CD14-positive monocyte (primary cell): ENCODE measurements at regions not wholly inside any gene's neighbourhood (a gene's known extent, or its start where the extent isn't known, plus 50 kb on each side); places are given as distances from the start of the nearest gene placed in this dataset.

Experiments
- DNase-seq, 3 donors: peaks; one replicate each; pipeline ENCODE4 v3.0.0-alpha.2; 2011 to 2022
- H2AFZ ChIP-seq: 2 replicates; pipeline ENCODE4 v1.6.0; 2012; ENCODE audit warnings: mild to moderate bottlenecking, low read depth, low read length, inconsistent platforms; ENCODE audit not compliant: insufficient read depth, poor library complexity, severe bottlenecking
- H3K27ac ChIP-seq, 2 donors: 1 replicate in 1 of 2; 2 replicates in 1 of 2; pipeline ENCODE4 v1.5.1; 2012 to 2013; ENCODE audit warnings: low read length in 2 of 2, control low read depth in 1 of 2, inconsistent platforms in 1 of 2, low read depth in 1 of 2, mild to moderate bottlenecking in 1 of 2
- H3K27me3 ChIP-seq, 2 donors: one replicate each; pipeline versions ENCODE4 v1.6.0 to v1.6.1; 2011 to 2013; ENCODE audit warnings: low read length in 2 of 2; ENCODE audit not compliant: control insufficient read depth in 2 of 2, insufficient read depth in 2 of 2
- H3K36me3 ChIP-seq, 2 donors: replicated peaks in 1 of 2; 1 replicate in 1 of 2; 2 replicates in 1 of 2; pipeline versions ENCODE4 v1.5.1 to v1.6.1; 2012 to 2013; ENCODE audit warnings: low read length in 2 of 2, control low read depth in 1 of 2, inconsistent platforms in 1 of 2, mild to moderate bottlenecking in 1 of 2; ENCODE audit not compliant: insufficient read depth in 2 of 2, control insufficient read depth in 1 of 2
- H3K4me1 ChIP-seq, 2 donors: 1 replicate in 1 of 2; 2 replicates in 1 of 2; pipeline versions ENCODE4 v1.5.1 to v1.6.1; 2012 to 2013; ENCODE audit warnings: low read length in 2 of 2, control low read depth in 1 of 2, inconsistent platforms in 1 of 2, mild to moderate bottlenecking in 1 of 2, moderate library complexity in 1 of 2; ENCODE audit not compliant: insufficient read depth in 2 of 2, control insufficient read depth in 1 of 2
- H3K4me2 ChIP-seq: replicated peaks from 2 replicates; pipeline ENCODE3; 2012; ENCODE audit warnings: low read length, moderate library complexity, mild to moderate bottlenecking; ENCODE audit not compliant: poor library complexity, severe bottlenecking; ENCODE audit errors: extremely low read depth
- H3K4me3 ChIP-seq, 3 experiments: fragments of 200-600 bp in 1 of 3; sonication (generic) in 1 of 3; replicated peaks in 1 of 3; 1 replicate in 2 of 3; 2 replicates in 1 of 3; pipeline ENCODE4 v1.5.1; 2011 to 2013; ENCODE audit warnings: low read length in 3 of 3, mild to moderate bottlenecking in 3 of 3, control low read depth in 2 of 3, low read depth in 2 of 3, inconsistent platforms in 1 of 3, moderate library complexity in 1 of 3
- H3K79me2 ChIP-seq: 2 replicates; pipeline ENCODE4 v1.6.0; 2012; ENCODE audit warnings: mild to moderate bottlenecking, control low read depth, inconsistent platforms, low read length, moderate library complexity; ENCODE audit not compliant: insufficient read depth
- H3K9ac ChIP-seq: 2 replicates; pipeline ENCODE4 v1.6.0; 2017; ENCODE audit warnings: low read length, mild to moderate bottlenecking; ENCODE audit not compliant: insufficient read depth, poor library complexity, severe bottlenecking
- H3K9me3 ChIP-seq, 2 donors: replicated peaks in 1 of 2; 1 replicate in 1 of 2; 2 replicates in 1 of 2; pipeline versions ENCODE4 v1.5.1 to v1.6.1; 2012 to 2013; ENCODE audit warnings: low read length in 2 of 2, control low read depth in 1 of 2; ENCODE audit not compliant: control insufficient read depth in 1 of 2, insufficient read depth in 1 of 2
- H4K20me1 ChIP-seq: 2 replicates; pipeline ENCODE4 v1.6.0; 2012; ENCODE audit warnings: mild to moderate bottlenecking, low read length, control low read depth, moderate library complexity; ENCODE audit not compliant: insufficient read depth
- H3K27ac Mint-ChIP-seq, 7 donors: one replicate each; pipeline ENCODE4 v1.8.0; 2020; ENCODE audit warnings: mild to moderate bottlenecking in 7 of 7, mixed read lengths in 7 of 7, moderate library complexity in 6 of 7, inconsistent platforms in 2 of 7
- H3K27me3 Mint-ChIP-seq, 3 donors: one replicate each; pipeline ENCODE4 v1.8.0; 2021 to 2022; ENCODE audit warnings: low read depth in 3 of 3, mild to moderate bottlenecking in 3 of 3, mixed read lengths in 3 of 3, moderate library complexity in 3 of 3, inconsistent platforms in 1 of 3
- H3K36me3 Mint-ChIP-seq, 2 donors: one replicate each; pipeline ENCODE4 v1.8.0; 2020; ENCODE audit warnings: mixed read lengths in 2 of 2, inconsistent platforms in 1 of 2, mild to moderate bottlenecking in 1 of 2
- H3K4me1 Mint-ChIP-seq: one replicate; pipeline ENCODE4 v1.8.0; 2020; ENCODE audit warnings: mild to moderate bottlenecking, mixed read lengths
- H3K4me3 Mint-ChIP-seq, 2 donors: one replicate each; pipeline ENCODE4 v1.8.0; 2020; ENCODE audit warnings: mild to moderate bottlenecking in 2 of 2, mixed read lengths in 2 of 2, moderate library complexity in 1 of 2
- H3K9me3 Mint-ChIP-seq, 7 donors: one replicate each; pipeline ENCODE4 v1.8.0; 2020 to 2022; ENCODE audit warnings: mixed read lengths in 7 of 7, mild to moderate bottlenecking in 6 of 7, moderate library complexity in 6 of 7, inconsistent platforms in 2 of 7
- CTCF ChIP-seq: fragments of 200-600 bp; IDR thresholded peaks from one replicate; pipeline ENCODE4 v1.8.0; 2022; ENCODE audit warnings: antibody characterized with exemption, mild to moderate bottlenecking
- WGBS: methylation state at CpG from one replicate; pipeline ENCODE4 v1.1.5; 2013; ENCODE audit warnings: missing lambda C conversion rate; ENCODE audit not compliant: insufficient coverage; 5-methylcytosine and 5-hydroxymethylcytosine counted together
- intact Hi-C, 2 donors: fragments of 100-400 bp; cut with micrococcal nuclease; formaldehyde crosslinking; loops; one replicate each; pipeline versions ENCODE4 v1.15.0 to v1.15.1; 2023

GRCh38 chr22:49382451-49382735, 445.3 kb downstream of the BRD1 start:
- H3K4me3 Mint-ChIP-seq = no peak overlapping the region
- no peaks in the 10 kb centered on the region for H3K36me3 Mint-ChIP-seq
- H3K27me3 Mint-ChIP-seq = peaks cover 7 to 13% (median 11%) of the 10 kb centered on the region in 3 donors
- intact Hi-C loops = no loop called here
- no peak overlapping the region for H3K27ac ChIP-seq
- no peaks in the 10 kb centered on the region for H3K36me3 ChIP-seq
- no peak for TF ChIP-seq CTCF
- H3K4me1 Mint-ChIP-seq = no peaks in the 10 kb centered on the region
- no peak overlapping the region for H3K4me2 ChIP-seq
- no peak overlapping the region for H3K27ac Mint-ChIP-seq
- no peaks in the 10 kb centered on the region for H3K27me3 ChIP-seq
- no peak for DNase-seq
- H3K79me2 ChIP-seq = no peaks in the 10 kb centered on the region
- H3K9me3 Mint-ChIP-seq = peaks cover 0 to 5% (median 0%) of the 10 kb centered on the region in 7 donors
- H3K4me3 ChIP-seq = no peak overlapping the region
- H2AFZ ChIP-seq = no peak overlapping the region
- H4K20me1 ChIP-seq = no peaks in the 10 kb centered on the region
- H3K9me3 ChIP-seq = no peaks in the 10 kb centered on the region
- no peak overlapping the region for H3K9ac ChIP-seq
- 83% methylated on average over 4 of the region's 6 CpGs for WGBS
- no peaks in the 10 kb centered on the region for H3K4me1 ChIP-seq

- no peaks in the 10 kb centered on the region for H3K4me1 ChIP-seq
- intact Hi-C loops = no loop called here
- H3K9ac ChIP-seq = no peak overlapping the region
- no peaks in the 10 kb centered on the region for H3K9me3 ChIP-seq
- H3K4me2 ChIP-seq = no peak overlapping the region
- no peak overlapping the region for H3K4me3 ChIP-seq
- TF ChIP-seq CTCF = no peak
- Mint-ChIP-seq H3K27me3 (peaks cover 7 to 13% (median 11%) of the 10 kb centered on the region in 3 donors), H3K27ac (no peak overlapping the region), H3K4me3 (peak overlapping the region in 1 of 2 donors; percentile 46), H3K4me1 (no peaks in the 10 kb centered on the region), H3K36me3 (no peaks in the 10 kb centered on the region), H3K9me3 (peaks cover 0 to 5% (median 0%) of the 10 kb centered on the region in 7 donors)
- no peak for DNase-seq
- no peaks in the 10 kb centered on the region for H3K36me3 ChIP-seq
- H3K79me2 ChIP-seq = no peaks in the 10 kb centered on the region
- 75% methylated on average over 17 of the region's 18 CpGs for WGBS
- H3K27ac ChIP-seq = no peak overlapping the region
- H2AFZ ChIP-seq = no peak overlapping the region
- no peaks in the 10 kb centered on the region for H3K27me3 ChIP-seq
- H4K20me1 ChIP-seq = no peaks in the 10 kb centered on the region
Measured at GRCh38 chr22:49381595-49382450, 445.9 kb downstream of the BRD1 start.
